HL-60 (cell line): ENCODE measurements at regions not wholly inside any gene's neighbourhood (a gene's known extent, or its start where the extent isn't known, plus 50 kb on each side); places are given as distances from the start of the nearest gene placed in this dataset.

Experiments
- CTCF ChIP-seq: IDR thresholded peaks from one replicate; pipeline ENCODE4 v1.5.1; 2011; ENCODE audit warnings: low read length, control low read depth, inconsistent platforms; ENCODE audit not compliant: insufficient read depth
- GABPA ChIP-seq: IDR thresholded peaks from 2 replicates; pipeline ENCODE4 v1.6.1; 2012; ENCODE audit warnings: low read depth
- POLR2AphosphoS5 ChIP-seq: IDR thresholded peaks from 2 replicates; pipeline ENCODE4 v1.6.1; 2012; ENCODE audit warnings: low read depth
- REST ChIP-seq: IDR thresholded peaks from 2 replicates; pipeline ENCODE4 v1.6.1; 2012; ENCODE audit warnings: low read depth; ENCODE audit not compliant: insufficient replicate concordance

GRCh38 chr13:105200181-105200580 lies 1335.3 kb downstream of the EFNB2 start:
- TF ChIP-seq CTCF (no peak), REST (no peak), POLR2AphosphoS5 (no peak), GABPA (no peak)
